ENCODE measurements at regions not wholly inside any gene's neighbourhood (a gene's known extent, or its start where the extent isn't known, plus 50 kb on each side); places are given as distances from the start of the nearest gene placed in this dataset.
"Not testable (repeated sequence)": the region's sequence is repeated elsewhere in the genome, so short reads cannot be mapped to it uniquely, and the experiment has no call there.

DNA sequence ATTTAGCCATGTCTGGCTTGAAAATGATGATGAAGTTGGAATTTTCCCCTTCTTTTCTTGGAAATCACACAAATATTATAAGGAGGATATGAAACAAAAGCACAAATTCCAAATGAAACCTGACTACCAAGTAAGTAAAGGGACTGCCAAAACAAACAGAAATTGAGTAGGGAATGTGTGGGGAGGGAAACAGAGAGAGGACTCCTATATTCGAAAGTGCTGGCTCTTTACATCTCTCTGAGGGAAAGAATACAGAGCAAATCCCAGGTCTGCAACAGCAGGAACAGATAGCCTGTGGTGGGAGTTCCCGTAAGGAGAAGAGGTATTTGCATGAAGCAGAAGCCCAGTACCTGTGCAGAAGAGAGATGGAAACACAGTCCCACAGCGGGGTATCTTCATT, 583.7 kb downstream of the EPM2A start:
- in situ Hi-C loops (cut with HindIII; ENCODE audit: low sequenced_read_pairs), result no loop called here
- DNase-seq (ENCODE audit: low spot score), result no peak

DNA sequence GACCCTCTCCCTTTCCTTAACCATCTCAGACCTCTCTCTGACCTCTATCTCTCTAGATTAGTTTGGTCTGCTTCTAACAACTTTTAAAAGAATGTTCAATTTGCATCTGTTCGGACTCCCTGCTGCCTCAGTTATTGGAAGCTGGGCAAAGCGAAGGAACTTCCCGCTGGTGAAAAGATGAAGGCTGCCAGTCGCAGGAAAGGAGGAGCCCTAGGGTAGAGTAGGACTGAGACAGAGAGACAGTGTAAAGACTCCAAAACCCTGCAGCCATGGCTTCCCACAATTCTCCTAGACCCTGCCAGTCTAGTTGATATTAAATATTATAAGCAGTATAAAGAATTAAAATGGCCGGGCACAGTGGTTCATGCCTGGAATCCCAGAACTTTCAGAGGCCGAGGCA, 581.8 kb downstream of the EPM2A start:
- in situ Hi-C loops (cut with HindIII; ENCODE audit: low sequenced_read_pairs), result no loop called here
- DNase-seq (ENCODE audit: low spot score), result no peak

DNA sequence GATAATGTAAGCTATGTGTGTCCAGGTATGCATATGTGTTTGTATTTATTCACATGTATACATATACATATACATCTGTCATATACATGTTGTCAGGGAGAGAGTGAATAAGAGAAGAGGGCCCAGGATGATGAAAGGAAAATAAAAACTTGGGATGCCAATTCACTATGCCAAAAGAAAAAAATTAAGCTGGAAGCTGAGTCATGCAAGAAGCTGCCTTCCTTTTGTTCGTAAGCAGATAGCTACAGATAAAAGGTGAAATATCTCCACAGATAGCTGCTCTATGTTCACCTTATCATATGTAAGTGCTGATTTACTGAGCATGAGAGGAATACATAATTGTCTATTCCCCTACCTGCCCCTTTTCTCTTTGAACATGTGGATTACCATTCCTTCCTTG, 579.9 kb downstream of the EPM2A start:
- in situ Hi-C loops (cut with HindIII; ENCODE audit: low sequenced_read_pairs), result no loop called here
- DNase-seq (ENCODE audit: low spot score), result no peak

DNA sequence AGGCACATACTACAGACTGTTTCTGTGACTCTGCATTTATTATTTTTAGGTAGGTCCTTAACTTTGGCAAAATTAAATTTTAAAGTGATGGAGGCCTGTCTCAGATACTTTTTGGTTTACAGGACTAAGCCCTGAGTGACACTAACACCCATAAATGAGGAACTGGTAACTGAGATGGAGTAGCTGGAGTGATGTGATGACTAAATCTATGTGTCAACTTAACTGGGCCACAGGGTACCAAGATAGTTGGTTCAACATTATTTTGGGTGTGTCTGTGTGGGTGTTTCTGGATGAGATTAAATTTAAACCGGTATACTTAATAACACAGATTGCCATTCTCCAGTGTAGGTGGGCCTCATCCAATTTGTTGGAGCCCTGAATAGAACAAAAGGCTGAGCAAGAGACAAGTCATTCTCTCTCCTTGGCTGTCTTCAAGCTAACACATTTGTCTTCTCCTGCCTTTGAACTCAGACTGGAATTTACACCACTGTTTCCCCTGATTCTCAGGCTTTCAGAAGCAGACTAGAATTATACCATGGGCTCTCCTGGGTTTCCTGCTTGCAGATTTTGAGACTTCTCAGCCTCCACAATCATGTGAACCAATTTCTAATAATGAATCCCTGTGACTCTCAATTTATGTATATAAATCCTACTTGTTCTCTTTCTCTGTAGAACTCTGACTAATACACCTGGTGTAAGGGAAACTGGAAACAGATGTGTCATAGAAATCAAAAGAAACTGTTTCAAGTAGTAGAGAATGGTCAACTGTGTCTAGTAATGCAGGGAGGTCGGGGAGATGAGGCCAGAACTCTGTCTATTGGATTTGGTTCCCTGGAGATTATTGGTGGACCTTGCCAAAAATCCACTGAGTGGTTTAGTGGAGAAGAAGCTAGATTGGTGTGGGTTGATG, 579.2 kb downstream of the EPM2A start:
- no peak for DNase-seq (ENCODE audit: low spot score)
- in situ Hi-C loops (cut with HindIII; ENCODE audit: low sequenced_read_pairs), result no loop called here

DNA sequence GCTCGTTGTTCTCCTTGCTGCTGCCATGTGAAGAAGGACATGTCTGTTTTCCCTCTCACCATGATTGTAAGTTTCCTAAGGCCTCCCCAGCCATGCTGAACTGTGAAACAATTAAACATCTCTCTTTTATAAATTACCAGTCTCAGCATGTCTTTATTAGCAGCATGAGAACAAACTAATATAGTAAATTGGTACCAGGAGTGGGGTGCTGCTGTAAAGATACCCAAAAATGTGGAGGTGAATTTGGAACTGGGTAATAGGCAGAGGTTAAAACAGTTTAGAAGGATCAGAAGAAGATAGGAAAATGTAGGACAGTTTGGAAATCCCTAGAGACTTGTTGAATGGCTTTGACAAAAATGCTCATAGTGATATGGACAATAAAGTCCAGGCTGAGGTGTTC, 576.7 kb downstream of the EPM2A start:
- DNase-seq (ENCODE audit: low spot score); in situ Hi-C loops (cut with HindIII; ENCODE audit: low sequenced_read_pairs): not testable (repeated sequence)

DNA sequence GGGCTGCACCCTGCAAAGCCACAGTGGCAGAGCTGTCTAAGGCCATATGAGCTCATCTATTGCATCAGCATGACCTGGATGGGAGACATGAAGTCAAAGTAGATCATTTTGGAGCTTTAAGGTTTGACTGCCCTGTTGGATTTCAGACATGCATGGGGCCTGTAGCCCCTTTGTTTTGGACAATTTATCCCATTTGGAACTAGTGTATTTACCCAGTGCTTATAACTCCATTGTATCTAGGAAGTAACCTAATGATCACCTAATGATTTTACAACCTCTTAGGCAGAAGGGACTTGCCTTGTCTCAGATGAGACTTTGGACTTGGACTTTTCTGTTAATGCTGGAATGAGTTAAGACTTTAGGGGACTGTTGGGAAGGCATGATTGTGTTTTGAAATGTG, 575.4 kb downstream of the EPM2A start:
- DNase-seq (ENCODE audit: low spot score), result no peak

DNA sequence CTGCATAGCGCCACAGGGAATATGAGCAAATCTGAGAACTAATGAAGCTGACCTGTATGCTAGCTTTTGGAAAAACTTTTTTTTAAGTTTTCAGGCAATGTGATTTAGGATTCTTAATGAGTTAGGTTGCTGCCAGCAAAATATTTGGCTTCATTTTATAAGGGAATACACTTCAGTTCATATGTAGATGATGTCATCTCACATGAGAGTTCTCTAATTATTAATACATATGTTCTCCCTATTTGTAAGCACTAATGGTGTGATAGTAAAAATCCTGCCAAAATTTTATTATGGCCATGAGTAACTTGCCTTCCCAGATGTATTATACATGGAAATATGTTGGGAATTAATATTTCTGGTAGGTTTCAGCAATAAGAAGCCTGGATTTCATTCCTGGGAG, 573.8 kb downstream of the EPM2A start:
- in situ Hi-C loops (cut with HindIII; ENCODE audit: low sequenced_read_pairs), result no loop called here
- no peak for DNase-seq (ENCODE audit: low spot score)

More for the DNA sequence above, 575.4 kb downstream of the EPM2A start:
- in situ Hi-C loops (cut with HindIII; ENCODE audit: low sequenced_read_pairs), result no loop called here

DNA sequence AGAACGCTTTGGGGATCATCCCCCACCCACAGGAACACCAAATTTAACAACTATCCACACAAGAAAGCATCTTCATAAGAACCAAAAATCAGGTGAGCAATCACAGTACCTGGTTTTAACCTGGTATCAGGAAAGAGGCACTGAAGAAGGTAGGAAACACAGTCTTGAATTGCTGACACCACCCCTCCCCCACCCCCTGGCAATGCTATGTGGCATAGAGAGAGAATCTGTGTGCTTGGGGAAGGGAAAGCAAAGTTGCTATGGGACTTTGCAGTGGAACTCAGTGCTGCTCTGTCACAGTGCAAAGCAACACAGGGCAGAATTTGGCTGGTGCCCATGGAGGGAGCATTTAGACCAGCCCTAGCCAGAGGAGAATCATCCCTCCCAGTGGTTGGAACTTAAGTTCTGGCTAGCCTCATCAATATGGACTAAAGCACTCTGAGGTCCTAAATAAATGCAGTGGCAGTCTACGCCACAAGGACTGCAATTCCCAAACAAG, 565.5 kb downstream of the EPM2A start:
- DNase-seq (ENCODE audit: low spot score), result no peak
- in situ Hi-C loops (cut with HindIII; ENCODE audit: low sequenced_read_pairs), result no loop called here

DNA sequence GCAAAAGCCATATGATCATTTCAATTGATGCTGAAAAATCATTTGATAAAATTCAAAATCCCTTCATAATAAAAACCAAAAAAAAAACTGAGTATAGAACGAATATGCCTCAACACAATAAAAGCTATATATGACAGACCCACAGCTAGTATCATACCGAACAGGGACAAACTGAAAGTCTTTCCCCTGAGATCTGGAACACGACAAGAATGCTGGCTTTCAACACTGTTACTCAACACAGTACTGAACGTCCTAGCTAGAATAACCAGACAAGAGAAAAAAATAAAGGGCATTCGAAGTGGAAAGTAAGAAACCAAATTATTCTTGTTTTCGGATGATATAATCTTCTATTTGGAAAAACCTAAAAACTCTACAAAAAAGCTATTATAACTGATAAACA, 559.9 kb downstream of the EPM2A start:
- DNase-seq (ENCODE audit: low spot score), result no peak
- in situ Hi-C loops (cut with HindIII; ENCODE audit: low sequenced_read_pairs), result no loop called here

DNA sequence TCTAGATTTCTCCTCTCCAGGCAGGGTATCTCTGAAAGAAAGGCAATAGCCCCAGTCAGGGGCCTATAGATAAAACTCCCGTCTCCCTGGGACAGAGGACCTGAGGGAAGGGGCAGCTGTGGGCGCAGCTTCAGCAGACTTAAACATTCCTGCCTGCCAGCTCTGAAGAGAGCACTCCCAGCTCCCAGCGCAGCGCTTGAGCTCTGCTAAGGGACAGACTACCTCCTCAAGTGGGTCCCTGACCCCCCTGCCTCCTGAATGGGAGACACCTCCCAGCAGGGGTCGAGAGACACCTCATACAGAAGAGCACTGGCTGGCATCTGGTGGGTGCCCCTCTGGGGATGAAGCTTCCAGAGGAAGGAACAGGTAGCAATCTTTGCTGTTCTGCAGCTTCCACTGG, 556.9 kb downstream of the EPM2A start:
- DNase-seq (ENCODE audit: low spot score), result no peak
- in situ Hi-C loops (cut with HindIII; ENCODE audit: low sequenced_read_pairs), result no loop called here

DNA sequence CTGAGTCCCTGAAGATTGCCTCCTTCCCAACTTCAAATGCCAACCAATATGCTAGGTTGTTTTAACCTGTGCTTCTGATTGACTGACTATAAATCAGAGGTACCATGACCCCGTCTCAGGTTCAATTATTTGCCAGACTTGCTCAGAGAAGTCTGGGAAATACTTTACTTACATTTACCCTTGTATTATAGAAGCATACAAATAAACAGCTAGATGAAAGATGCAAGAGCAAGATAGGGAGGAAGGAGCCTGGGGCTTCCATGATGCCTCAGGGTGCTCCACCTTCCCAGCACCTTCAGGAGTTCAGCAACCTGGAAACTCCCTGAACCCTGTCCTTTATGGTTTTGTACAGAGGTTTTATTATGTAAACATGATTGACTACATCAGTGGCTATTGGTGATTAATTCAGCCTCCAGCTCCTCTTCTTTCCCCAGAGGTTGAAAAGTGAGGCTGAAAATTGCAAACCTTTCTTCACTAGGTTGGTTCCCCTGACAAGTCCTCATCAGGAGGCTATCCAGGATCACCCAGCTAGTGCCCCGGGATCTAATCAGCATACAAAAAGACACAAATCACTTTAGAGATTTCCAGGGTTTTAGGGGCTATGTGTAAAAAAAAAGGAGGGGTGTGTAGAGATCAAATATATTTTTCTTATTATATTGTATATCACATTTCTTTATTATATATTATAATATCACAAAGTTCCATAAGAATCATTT, 547.7 kb downstream of the EPM2A start:
- no peak for DNase-seq (ENCODE audit: low spot score)
- in situ Hi-C loops (cut with HindIII; ENCODE audit: low sequenced_read_pairs), result no loop called here

DNA sequence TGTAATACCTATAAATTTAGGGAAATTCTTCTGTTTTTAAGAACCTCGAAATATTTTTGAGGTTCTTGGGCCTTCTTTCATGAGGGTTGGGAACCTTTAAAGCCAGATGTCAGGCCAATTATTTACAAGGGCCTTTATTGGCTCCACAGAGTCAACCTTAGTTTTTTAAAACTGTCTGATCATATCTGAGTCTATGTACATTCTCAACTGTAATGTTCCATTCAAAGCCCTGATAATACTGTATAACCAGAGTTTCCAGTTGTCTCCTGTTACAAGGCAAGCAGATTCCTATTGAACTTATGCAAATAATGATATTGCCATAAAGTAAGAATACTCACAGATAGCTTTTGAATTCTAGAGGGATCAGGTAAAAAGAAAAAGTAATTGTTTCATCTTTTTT, 545.5 kb downstream of the EPM2A start:
- in situ Hi-C loops (cut with HindIII; ENCODE audit: low sequenced_read_pairs), result no loop called here
- DNase-seq (ENCODE audit: low spot score), result no peak

DNA sequence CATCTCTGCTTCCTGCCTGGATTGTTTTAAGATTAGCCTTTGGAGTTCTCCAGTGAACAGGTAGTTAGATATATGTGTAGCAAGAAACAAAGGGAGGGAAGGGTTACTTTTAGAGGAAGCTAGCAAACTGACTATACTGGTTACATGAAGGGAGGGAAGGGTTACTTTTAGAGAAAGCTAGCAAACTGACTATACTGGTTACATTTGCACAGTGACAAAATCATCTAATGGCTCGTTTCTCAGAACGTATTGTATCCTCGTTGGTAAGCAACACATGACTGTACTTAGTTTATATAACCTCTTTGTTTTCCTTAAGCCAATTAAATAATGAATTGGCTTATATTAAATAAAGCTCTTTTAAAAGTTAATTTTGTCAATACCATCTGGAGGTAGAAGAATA, 540.9 kb downstream of the EPM2A start:
- in situ Hi-C loops (cut with HindIII; ENCODE audit: low sequenced_read_pairs), result no loop called here
- DNase-seq (ENCODE audit: low spot score), result no peak

DNA sequence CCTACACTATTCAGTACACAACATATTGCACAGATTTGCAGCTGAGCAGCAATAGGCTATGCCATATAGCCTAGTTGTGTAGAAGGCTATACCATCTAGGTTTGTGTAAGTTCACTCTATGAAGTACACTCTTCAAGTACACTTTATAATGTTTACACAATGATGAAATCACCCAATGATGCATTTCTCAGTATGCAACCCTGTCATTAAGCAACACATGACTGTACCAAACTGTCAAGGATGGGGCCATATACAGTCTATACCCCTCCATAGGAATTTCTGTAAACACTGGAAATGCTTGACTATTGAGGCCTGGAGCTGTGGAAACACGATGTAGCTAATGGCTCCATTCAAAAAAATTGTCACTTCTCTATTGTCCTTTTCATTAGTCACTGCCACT, 535.4 kb downstream of the EPM2A start:
- in situ Hi-C loops (cut with HindIII; ENCODE audit: low sequenced_read_pairs), result no loop called here
- no peak for DNase-seq (ENCODE audit: low spot score)

DNA sequence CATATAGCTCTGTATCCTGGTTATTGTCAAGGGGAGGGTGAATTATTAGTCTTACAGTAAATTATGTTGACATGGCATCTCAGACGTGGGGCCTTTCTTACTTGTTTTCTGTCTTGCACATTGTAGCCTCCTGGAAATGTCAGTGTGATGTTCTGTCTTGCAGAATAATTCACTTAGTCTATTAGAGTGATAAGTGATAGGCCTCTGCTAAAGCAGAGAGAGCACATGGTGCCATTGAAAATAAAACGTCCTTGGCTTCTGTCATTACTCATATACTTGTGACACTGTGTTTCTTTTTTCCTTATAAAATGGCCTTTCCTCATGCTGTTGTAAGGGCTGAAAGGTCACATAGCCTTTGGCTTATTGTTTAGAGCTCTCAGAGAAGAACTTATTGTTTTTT, 531.0 kb downstream of the EPM2A start:
- in situ Hi-C loops (cut with HindIII; ENCODE audit: low sequenced_read_pairs), result no loop called here

DNA sequence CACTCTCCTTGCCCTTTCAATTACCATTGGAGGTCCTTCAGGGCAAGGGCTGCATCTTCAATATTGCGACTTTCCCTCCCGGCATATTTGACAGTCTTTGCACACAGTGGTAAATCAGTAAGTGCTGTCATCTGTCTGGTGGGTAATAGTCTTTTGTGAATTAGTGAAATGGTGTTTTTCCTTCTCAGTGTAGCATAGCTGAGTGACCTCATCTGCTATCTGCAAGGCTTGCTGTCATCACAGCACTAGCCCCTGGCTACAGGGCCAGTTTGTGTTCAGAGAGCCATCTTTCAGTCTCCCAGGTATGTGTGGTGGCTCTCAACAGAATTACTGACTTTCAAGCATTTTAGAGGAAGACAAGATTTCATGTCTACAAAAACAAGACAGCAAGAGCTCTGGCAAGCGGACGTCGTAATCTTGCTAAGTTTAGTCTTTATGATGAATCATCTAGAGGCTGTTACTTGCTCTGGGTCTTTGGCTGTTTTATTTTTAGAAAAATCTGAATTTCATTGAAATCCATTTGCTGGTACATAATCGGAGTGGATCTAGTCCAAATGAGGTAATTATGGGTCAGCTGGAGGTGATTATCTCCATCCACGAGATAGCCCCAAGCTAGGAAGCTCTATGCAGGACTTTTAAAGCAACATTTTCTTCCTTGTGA, 528.9 kb downstream of the EPM2A start:
- in situ Hi-C loops (cut with HindIII; ENCODE audit: low sequenced_read_pairs), result no loop called here
- no peak for DNase-seq (ENCODE audit: low spot score)

More for the DNA sequence above, 531.0 kb downstream of the EPM2A start:
- no peak for DNase-seq (ENCODE audit: low spot score)

DNA sequence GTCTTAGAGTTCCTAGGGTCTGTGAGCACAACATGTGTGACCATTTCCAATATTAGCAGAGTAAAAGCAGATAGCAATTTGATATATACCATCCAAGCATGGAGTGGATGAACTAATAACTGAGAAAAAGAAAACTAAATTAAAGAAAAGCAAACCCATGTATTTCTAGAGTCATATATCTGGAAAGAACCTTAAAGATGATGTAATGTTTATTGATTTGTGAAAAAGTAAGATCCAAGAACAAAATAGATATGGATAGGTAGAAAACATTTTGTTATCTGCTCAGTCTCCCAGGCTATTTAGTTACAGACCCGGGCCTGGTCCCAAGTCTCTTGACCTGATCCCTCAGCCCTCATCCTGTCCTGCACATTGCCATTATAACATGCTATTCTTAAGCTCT, 526.8 kb downstream of the EPM2A start:
- in situ Hi-C loops (cut with HindIII; ENCODE audit: low sequenced_read_pairs), result no loop called here
- no peak for DNase-seq (ENCODE audit: low spot score)

DNA sequence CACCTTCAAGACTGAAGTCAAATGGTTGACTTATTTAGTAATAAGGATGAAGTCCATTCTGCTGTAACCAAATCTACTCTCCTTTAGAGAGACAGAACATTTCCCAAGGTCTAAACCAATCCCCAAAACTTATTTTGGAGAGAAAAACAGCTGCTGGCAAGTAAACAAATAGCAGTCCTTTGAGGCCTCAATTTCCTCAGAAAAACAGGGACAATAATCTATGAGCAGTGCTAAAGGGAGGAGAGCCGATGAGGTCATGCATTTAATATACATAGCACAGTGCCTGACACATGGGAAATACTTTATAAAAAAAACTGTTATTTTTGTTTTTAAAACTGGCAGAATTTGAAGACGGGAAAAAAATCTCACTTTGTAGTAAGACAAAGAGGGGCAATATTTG, 526.0 kb downstream of the EPM2A start:
- no peak for DNase-seq (ENCODE audit: low spot score)
- in situ Hi-C loops (cut with HindIII; ENCODE audit: low sequenced_read_pairs), result no loop called here

DNA sequence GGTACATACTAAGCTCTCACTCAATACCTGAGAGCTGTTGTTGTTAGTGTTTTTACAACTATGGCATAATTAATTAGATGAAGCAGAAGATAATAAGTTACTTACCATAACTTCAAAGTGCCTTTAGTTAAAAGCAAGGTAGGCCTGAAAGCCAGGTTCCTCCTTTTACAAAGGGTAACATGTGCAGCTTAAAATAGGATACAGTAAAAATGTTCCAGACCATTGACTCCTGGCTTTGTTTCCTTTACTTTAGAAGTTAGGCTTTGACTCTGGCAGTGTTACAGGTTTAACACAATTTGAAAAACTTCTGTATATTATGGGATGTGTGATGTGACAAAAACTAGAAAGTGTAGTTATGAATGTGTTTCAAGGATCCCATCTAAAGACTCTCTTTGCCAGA, 522.5 kb downstream of the EPM2A start:
- in situ Hi-C loops (cut with HindIII; ENCODE audit: low sequenced_read_pairs), result no loop called here
- DNase-seq (ENCODE audit: low spot score), result no peak

DNA sequence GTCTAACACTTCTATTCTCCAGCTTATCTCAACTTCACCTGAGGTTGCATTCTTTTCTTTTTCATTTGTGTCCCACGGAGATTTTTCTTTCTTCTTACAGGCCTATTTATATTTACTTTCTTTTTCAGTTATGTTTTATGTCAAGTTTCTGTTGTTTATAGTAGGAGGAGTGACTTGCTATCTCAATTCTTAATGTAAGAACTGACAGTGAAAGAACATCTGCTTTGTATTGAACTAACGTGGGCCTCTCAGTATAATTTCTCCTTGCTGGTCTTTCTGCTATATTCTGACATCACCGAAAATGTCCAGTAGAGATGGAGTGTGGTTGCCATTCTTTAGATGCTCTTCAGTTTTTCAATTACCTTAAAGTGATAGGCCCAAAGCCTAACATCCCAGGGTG, 521.7 kb downstream of the EPM2A start:
- in situ Hi-C loops (cut with HindIII; ENCODE audit: low sequenced_read_pairs), result no loop called here
- no peak for DNase-seq (ENCODE audit: low spot score)
